Brain microvascular endothelial cell (primary cell): ENCODE measurements at regions not wholly inside any gene's neighbourhood (a gene's known extent, or its start where the extent isn't known, plus 50 kb on each side); places are given as distances from the start of the nearest gene placed in this dataset.
"Not testable (repeated sequence)": the region's sequence is repeated elsewhere in the genome, so short reads cannot be mapped to it uniquely, and the experiment has no call there.

Experiments used
- DNase-seq: peaks from one replicate; pipeline ENCODE4 v3.0.0-alpha.2; 2020
- H3K27ac ChIP-seq: fragments of 250-450 bp; sonication (Bioruptor Pico); 2 replicates; pipeline ENCODE4 v1.5.1; 2020; ENCODE audit warnings: mild to moderate bottlenecking, moderate library complexity
- H3K27me3 ChIP-seq: fragments of 250-450 bp; sonication (Bioruptor Pico); replicated peaks from 2 replicates; pipeline ENCODE4 v1.5.1; 2020; ENCODE audit warnings: mild to moderate bottlenecking
- H3K36me3 ChIP-seq: fragments of 250-450 bp; sonication (Bioruptor Pico); replicated peaks from 2 replicates; pipeline ENCODE4 v1.5.1; 2020; ENCODE audit warnings: mild to moderate bottlenecking
- H3K4me3 ChIP-seq: 2 replicates; pipeline ENCODE4 v1.5.1; 2011; ENCODE audit warnings: low read depth, mild to moderate bottlenecking, control low read depth, low read length, moderate library complexity
- in situ Hi-C: cut with HindIII; loops from 2 replicates; pipeline ENCODE4 v1.10.0; 2017; ENCODE audit warnings: low sequenced_read_pairs, low pct_ligation_motif_present
- TF ChIP-seq, protein P1 (sequence below): IDR thresholded peaks from 2 replicates; pipeline ENCODE4 v1.5.1; 2011; ENCODE audit warnings: low read depth, mild to moderate bottlenecking, moderate library complexity, low read length, control low read depth, inconsistent platforms; ENCODE audit errors: missing control alignments

DNA sequence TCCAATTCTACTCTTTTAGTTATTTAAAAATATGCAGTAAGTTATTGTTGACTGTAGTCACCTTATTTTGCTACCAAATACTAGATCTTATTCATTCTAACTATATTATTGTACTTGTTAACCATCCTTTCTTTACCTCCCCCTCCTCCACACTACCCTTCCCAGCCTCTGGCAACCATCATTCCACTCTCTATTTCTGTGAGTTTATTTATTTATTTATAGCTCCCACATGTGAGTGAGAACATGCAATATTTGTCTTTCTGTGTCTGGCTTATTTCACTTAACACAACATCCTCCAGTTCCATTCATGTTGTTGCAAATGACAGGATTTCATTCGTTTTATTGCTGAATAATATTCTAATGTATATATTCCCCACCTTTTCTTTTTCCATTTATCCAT lies 115.8 kb downstream of the TSEN15 start:
- no peak overlapping the region for H3K4me3 ChIP-seq
- TF ChIP-seq, protein P1, sequence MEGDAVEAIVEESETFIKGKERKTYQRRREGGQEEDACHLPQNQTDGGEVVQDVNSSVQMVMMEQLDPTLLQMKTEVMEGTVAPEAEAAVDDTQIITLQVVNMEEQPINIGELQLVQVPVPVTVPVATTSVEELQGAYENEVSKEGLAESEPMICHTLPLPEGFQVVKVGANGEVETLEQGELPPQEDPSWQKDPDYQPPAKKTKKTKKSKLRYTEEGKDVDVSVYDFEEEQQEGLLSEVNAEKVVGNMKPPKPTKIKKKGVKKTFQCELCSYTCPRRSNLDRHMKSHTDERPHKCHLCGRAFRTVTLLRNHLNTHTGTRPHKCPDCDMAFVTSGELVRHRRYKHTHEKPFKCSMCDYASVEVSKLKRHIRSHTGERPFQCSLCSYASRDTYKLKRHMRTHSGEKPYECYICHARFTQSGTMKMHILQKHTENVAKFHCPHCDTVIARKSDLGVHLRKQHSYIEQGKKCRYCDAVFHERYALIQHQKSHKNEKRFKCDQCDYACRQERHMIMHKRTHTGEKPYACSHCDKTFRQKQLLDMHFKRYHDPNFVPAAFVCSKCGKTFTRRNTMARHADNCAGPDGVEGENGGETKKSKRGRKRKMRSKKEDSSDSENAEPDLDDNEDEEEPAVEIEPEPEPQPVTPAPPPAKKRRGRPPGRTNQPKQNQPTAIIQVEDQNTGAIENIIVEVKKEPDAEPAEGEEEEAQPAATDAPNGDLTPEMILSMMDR: no peak
- no peak for DNase-seq
- H3K27ac ChIP-seq: no peak overlapping the region
- in situ Hi-C loops: no loop called here
- H3K36me3 ChIP-seq: no peaks in the 10 kb centered on the region
- no peaks in the 10 kb centered on the region for H3K27me3 ChIP-seq

DNA sequence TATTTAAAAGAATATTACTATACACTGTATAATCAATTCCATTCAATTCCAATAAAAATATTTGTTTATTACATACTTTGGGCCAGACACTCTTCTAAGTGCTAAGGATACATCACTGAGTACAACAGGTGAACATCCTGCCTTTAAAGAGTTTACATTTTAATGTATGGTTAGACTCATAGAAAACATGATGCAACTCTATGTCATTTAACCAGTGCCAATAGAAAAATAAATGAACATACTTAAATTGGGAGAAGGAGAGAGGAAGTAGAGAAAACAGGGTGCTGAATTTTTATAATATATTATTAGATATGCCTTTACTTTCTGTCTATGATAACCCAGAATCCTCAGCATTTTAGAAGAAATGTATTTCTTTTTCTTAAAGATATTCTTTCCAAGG lies 119.2 kb downstream of the TSEN15 start:
- in situ Hi-C loops: no loop called here

DNA sequence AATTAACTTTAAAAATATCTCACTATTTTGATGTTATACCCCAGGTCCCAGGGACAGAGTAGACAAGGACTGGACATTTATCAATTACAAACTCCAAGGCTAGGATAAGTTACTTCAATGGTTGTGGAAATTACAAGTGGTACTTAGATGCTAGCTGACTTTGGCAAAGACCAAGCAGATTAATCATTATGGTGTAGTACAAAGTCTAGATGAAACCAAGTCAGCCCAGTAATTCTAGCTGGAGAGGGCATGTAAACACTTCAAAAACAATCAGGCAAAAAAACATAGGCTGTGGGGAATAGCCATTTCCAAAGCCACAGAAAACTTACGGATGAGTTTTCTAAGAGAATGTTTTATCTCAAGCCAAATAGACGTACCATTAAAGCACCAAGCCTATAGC lies 124.5 kb downstream of the TSEN15 start:
- no peak overlapping the region for H3K4me3 ChIP-seq
- no peaks in the 10 kb centered on the region for H3K36me3 ChIP-seq
- in situ Hi-C loops: no loop called here
- no peak overlapping the region for H3K27ac ChIP-seq
- TF ChIP-seq, protein P1: no peak
- no peaks in the 10 kb centered on the region for H3K27me3 ChIP-seq
- no peak for DNase-seq

More for the DNA sequence above, 119.2 kb downstream of the TSEN15 start:
- TF ChIP-seq, protein P1: no peak
- DNase-seq: no peak
- no peaks in the 10 kb centered on the region for H3K36me3 ChIP-seq
- H3K4me3 ChIP-seq: no peak overlapping the region
- no peaks in the 10 kb centered on the region for H3K27me3 ChIP-seq
- H3K27ac ChIP-seq: no peak overlapping the region

DNA sequence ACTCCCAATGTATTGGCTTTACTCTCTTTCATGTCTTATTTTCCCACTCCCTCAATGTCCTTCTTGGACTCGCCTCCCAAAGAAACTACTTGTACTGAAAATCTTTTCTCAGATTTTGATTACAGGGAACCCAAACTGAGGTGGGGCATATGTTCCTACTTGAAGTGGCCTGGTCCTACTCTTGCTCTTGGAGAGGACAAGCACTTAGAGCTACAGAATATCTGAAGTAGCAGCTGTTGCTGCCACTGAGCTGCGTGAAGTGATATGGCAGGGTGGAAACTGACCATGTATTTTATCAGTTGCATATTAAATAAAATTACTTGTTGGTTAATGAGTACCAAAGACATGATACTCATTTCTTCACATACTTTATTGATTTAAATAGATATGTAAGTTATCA lies 129.5 kb downstream of the TSEN15 start:
- in situ Hi-C loops: no loop called here
- DNase-seq: no peak
- TF ChIP-seq, protein P1: no peak
- no peak overlapping the region for H3K4me3 ChIP-seq
- H3K27ac ChIP-seq: no peak overlapping the region
- H3K36me3 ChIP-seq: no peaks in the 10 kb centered on the region
- H3K27me3 ChIP-seq: no peaks in the 10 kb centered on the region

DNA sequence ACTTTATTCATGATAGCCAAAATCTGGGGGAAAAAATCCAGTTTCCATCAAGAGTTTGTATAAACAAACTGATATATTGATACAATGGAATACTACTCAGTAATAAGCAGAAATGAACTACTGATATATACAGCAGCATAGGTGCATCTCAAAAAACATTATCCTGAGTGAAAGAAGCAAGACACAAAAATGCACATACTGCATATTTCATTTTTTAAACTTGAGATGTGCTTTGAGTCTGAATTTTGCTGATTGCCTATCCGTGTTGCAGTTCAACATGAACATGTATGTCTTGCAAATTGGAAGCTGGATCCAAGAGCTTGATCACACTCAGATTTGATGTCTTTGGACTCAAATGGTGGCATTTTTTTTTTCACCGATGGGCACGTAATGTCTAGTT lies 132.4 kb downstream of the TSEN15 start:
- Histone ChIP-seq H3K27me3 (no peaks in the 10 kb centered on the region), H3K27ac (no peak overlapping the region), H3K36me3 (no peaks in the 10 kb centered on the region), H3K4me3 (no peak overlapping the region)
- DNase-seq: no peak
- TF ChIP-seq, protein P1: no peak
- in situ Hi-C loops: no loop called here

DNA sequence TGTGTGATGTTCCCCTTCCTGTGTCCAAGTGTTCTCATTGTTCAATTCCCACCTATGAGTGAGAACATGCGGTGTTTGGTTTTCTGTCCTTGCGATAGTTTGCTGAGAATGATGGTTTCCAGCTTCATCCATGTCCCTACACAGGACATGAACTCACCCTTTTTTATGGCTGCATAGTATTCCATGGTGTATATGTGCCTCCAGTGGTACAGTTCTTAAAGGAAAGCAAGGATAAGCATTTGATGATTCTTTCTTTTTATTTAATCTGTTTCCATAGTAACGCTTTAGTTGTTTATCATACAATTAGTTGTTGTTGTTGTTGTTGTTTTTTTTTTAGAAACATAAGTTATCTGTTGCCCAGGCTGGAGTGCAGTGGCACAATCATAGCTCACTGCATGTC lies 133.1 kb downstream of the TSEN15 start:
- in situ Hi-C loops, H3K4me3 ChIP-seq, DNase-seq, H3K36me3 ChIP-seq, H3K27me3 ChIP-seq, H3K27ac ChIP-seq: not testable (repeated sequence)
